ENCODE measurements at regions not wholly inside any gene's neighbourhood (a gene's known extent, or its start where the extent isn't known, plus 50 kb on each side); places are given as distances from the start of the nearest gene placed in this dataset.

DNA sequence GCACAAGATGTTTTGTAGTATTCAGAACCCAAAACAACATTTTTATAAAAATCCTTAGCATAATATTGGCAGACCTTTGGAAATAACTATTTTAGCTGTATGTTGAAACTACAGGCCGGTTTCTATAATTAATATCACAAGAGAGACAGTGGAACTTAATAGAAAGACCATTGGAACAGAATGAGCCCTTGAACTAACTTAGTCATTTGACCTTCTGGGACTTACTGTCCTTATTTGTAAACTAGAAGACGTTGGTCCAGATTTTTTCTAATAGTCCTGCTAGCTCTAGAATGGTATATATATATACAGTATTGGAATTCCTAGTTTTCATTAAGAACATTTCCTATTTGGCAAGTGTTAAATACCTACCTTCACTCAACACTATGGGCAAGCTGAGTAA lies 69.5 kb upstream of the ALDH1A1 start:
- DNase-seq (ENCODE audit: insufficient read length, low spot score) = no peak
- no peak for FAIRE-seq

DNA sequence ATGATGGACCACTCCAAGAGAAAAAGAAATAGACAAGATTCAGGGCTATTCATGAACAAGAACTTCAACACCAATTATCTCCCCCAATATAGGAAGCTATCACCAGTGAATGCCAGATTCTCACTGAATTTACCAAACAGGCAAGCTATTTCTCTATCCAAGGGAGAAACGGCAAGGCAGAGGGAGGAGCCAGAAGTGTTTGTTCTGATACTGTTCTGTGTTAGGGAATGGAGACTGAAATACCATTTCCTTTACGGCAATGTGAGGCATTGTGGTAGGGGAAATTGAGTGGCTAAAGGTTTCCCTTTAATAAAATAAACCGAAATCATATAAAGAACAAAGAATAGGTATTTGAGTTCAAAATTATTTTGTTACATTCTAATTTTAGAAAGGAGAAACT lies 68.0 kb upstream of the ALDH1A1 start:
- FAIRE-seq (no peak), DNase-seq (ENCODE audit: insufficient read length, low spot score) (no peak)

DNA sequence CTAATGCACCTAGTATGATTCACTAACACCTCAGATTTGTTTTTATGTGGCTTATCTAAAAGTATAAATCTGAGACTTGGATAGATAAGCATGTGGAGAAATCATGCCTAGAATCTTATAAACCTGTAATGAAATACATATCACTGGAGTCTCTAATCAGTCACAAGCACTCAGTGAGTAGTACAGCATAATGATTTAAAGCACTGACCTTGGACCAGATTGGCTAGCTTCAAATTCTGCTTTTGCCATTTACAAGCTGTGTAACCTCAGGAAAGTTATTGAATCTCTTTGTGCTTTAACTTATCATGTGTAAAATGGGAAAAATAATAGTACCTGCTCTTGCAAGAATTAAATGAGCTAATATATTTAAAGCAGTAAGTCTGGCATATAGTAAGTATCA lies 61.2 kb upstream of the ALDH1A1 start:
- no peak for DNase-seq (ENCODE audit: insufficient read length, low spot score)
- no peak for FAIRE-seq

DNA sequence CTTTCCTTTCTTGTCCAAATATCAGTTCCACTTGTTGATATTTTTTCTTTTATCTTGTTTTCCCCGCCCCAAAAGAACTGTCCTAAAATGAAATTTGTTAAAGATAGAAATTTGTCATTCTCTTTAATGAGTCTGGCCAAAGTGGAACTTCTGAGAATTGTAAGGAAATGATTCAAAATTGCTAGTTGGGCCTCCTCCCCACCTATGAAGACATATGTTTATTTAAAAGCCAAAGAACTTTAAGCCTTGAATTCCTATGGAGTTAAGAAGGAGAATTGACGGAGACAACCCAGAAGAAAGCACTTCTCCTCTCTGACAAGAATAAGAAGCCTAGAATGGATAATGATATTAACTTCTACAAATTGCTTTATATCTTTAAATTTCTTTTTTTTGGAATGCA lies 59.1 kb upstream of the ALDH1A1 start:
- FAIRE-seq (no peak), DNase-seq (ENCODE audit: insufficient read length, low spot score) (no peak)

DNA sequence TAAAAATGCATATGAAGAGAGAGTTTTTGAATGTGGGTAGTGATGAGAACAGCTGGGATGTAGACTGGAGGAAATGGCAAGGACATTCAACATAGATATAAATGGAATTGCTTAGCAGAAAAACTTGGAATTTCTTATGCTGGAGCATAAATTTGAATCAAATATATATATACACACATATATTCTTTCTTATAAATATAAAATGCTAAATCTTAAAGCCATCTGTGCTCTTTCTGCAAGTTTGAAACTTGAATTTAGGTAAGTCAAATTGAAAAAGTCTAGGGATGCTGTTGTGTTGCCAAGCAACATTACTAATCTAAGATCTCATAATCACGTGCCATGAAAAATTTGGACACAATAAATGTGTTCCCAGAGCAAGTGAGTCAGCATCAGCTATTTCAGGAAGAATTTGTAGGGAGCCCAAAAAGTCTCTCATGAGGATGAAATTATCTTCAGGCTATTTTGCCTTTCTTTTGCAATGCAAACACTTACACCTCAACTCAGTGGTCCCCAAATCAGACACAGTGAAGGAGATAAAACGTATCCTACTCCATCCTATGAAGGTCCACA lies 58.4 kb upstream of the ALDH1A1 start:
- FAIRE-seq (no peak), DNase-seq (ENCODE audit: insufficient read length, low spot score) (no peak)

DNA sequence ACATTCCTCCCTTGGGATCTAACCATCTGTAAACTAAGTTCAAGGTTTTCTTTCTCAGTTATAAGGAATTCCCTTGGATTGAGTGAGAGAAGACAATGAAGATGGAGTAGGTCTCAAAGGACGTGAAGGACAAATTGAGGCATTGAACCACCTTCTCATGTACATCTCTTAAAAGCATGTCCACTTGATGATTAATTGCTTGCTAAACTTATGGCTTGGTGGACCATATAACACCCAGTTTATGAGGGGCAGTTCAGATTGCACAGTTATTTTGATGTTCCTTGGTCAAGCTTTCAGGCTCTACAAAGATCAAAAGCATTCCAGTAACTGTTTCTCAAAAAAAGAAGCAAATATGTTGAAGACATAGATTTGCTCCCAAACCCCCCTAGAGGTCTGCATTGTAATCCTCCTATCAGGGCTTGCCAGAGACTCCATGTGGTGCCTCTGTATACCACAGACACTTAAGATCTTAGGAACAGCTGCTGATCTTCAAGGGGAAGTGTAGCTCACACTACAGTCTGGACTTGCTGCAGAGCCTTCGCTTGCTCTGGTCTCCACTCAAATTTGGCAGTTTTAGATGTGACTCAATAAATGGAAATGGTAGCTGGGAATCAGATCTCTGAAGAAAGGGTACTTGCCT lies 56.9 kb upstream of the ALDH1A1 start:
- no peak for FAIRE-seq
- DNase-seq (ENCODE audit: insufficient read length, low spot score) = no peak

DNA sequence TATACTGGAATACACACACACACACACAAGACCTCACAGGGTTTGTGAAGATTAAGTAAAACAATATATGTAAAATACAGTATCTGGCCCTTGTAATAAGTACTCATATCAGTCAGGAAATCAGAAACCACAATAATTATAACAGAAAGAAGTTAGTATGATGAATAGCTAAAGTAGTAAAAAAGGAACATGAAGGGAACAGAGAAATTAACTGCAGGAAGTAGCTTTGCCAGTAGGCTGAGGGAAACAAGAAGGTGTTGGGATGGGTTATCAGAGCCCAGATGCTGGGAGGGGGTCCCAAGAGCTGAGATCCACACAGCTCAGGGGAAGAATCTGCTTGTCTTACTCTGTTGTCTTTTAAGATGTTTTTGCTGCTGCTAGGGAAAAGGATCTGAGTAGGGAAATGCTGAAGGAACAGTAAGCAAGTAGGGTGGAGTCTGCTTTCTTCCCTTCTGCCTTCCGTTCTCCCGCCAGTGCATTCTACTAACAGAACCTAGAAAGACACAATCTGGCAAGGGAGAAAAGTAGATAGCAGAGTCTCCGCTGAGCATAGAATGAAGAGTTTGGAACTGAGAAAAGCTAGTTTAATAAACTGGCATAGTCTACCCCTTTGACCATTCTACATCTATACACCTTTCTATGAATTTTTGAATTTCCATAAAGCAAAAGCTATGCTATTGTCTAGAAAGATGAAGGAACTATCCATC lies 55.3 kb upstream of the ALDH1A1 start:
- DNase-seq (ENCODE audit: insufficient read length, low spot score) = no peak
- no peak for FAIRE-seq

DNA sequence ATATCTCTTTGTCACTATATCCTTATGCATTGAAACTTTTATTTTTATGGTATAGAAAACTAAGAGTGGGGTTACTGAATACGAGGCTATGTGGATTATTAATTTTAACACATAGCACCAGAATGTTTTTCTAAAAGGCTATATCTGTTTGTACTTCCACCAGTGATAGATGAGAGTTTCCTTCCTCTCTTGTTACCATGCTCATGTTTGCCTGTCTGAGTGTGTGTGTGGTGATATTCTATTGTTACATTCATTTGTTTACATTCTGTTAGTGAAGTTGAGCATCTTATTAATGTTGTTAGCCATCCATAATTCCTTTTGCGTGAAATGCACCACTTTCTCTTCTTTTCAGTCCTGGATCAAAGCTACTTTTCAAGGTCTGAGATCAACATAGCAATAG lies 54.1 kb upstream of the ALDH1A1 start:
- DNase-seq (ENCODE audit: insufficient read length, low spot score) (no peak), FAIRE-seq (no peak)
